ENCODE measurements at regions not wholly inside any gene's neighbourhood (a gene's known extent, or its start where the extent isn't known, plus 50 kb on each side); places are given as distances from the start of the nearest gene placed in this dataset.

DNA sequence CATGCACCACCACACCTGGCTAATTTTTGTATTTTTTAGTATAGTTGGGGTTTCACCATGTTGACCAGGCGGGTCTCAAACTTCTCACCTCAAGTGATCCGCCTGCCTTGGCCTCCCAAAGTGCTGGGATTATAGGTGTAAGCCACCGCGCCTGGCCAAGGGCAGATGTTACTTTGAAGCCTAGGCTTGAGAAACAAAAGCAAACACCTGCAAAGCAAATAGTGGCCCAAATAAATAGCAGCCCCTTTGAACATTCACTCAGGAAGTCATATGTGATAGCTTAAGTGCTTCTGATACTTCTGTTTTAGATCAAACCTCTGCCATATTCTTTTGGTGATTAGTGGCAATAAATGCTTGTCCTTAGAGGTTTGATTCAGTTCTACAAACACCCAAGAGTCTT, 404.5 kb upstream of the SMIM21 start:
- TF ChIP-seq, protein P1, sequence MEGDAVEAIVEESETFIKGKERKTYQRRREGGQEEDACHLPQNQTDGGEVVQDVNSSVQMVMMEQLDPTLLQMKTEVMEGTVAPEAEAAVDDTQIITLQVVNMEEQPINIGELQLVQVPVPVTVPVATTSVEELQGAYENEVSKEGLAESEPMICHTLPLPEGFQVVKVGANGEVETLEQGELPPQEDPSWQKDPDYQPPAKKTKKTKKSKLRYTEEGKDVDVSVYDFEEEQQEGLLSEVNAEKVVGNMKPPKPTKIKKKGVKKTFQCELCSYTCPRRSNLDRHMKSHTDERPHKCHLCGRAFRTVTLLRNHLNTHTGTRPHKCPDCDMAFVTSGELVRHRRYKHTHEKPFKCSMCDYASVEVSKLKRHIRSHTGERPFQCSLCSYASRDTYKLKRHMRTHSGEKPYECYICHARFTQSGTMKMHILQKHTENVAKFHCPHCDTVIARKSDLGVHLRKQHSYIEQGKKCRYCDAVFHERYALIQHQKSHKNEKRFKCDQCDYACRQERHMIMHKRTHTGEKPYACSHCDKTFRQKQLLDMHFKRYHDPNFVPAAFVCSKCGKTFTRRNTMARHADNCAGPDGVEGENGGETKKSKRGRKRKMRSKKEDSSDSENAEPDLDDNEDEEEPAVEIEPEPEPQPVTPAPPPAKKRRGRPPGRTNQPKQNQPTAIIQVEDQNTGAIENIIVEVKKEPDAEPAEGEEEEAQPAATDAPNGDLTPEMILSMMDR (IDR thresholded peaks at IDR 0.05; ENCODE audit: low read depth, low read length), result no peak
- no peak for DNase-seq (ENCODE audit: low read depth in 1 of 2, low spot score in 1 of 2)
- peaks cover 4% of the 10 kb centered on the region for H3K4me1 ChIP-seq (ENCODE audit: low read depth)
- H3K27me3 ChIP-seq, result no peaks in the 10 kb centered on the region
- no peaks in the 10 kb centered on the region for H3K9me3 ChIP-seq (ENCODE audit: low read depth)
- no peak overlapping the region for H3K27ac ChIP-seq
- no peaks in the 10 kb centered on the region for H3K36me3 ChIP-seq
- no peak overlapping the region for H3K4me3 ChIP-seq

DNA sequence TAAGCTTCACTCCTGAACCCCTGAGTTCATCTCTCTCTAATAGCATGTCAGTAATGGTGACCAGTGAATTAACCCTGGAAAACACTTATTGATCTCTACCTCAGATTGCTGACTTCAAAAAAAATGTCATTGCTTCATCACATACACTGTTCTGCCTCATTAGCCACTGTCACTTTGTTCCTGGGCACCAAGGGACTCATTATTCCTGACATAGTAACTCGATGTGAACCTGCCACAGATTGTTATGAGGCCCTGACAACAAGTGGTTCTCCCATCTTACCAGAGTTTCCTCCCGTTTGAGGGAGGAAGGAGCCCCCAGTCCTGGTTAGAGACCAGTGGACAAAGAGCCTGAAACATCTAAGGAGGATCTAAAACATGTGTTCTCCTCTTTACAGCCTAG, 403.3 kb upstream of the SMIM21 start:
- H3K4me3 ChIP-seq, result no peak overlapping the region
- H3K27me3 ChIP-seq, result no peaks in the 10 kb centered on the region
- no peak overlapping the region for H3K27ac ChIP-seq
- H3K9me3 ChIP-seq (ENCODE audit: low read depth), result no peaks in the 10 kb centered on the region
- TF ChIP-seq, protein P1 (IDR thresholded peaks at IDR 0.05; ENCODE audit: low read depth, low read length), result no peak
- H3K4me1 ChIP-seq (ENCODE audit: low read depth), result peaks cover 4% of the 10 kb centered on the region
- H3K36me3 ChIP-seq, result no peaks in the 10 kb centered on the region
- no peak for DNase-seq (ENCODE audit: low read depth in 1 of 2, low spot score in 1 of 2)

DNA sequence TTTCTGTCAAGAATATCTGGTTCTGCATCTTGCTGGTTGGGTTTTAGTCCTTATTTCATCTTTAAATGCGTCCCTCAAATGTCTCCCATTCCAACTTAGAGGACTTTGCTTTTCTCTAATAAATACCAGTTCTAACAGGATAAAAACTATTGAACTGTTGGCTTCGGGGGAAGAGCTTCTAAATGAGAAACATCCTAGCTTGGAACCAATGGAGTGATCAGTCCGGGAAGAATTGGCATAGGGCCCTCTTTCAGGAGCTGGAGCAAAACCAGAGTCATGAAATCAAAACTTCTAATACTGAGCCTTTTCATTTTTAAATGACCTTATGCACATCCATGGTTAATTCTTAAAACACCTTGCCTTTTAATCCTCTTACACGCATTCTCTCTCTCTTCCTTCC, 401.6 kb upstream of the SMIM21 start:
- DNase-seq (ENCODE audit: low read depth in 1 of 2, low spot score in 1 of 2), result no peak
- no peaks in the 10 kb centered on the region for H3K27me3 ChIP-seq
- H3K27ac ChIP-seq, result no peak overlapping the region
- H3K4me3 ChIP-seq, result no peak overlapping the region
- no peaks in the 10 kb centered on the region for H3K9me3 ChIP-seq (ENCODE audit: low read depth)
- TF ChIP-seq, protein P1 (IDR thresholded peaks at IDR 0.05; ENCODE audit: low read depth, low read length), result no peak
- H3K36me3 ChIP-seq, result no peaks in the 10 kb centered on the region
- peaks cover 4% of the 10 kb centered on the region for H3K4me1 ChIP-seq (ENCODE audit: low read depth)

DNA sequence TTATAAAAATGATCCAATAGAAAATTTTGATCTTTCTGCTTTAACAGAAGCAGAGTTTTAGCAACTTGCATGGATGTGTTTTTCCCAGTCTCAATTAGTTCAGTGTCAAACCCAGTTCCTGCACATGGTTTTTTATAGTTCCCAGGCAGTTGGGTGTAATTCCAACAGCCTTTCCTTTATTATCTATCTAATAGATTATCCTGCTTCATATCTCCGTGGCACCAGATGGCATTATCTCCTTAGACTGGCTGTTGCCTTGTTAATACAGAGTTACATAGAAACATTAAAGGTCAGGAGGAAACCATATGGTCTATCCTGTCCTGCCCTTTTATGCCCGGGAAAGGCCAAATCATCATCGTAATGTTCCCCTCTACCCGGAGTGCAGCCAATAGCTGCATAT, 400.9 kb upstream of the SMIM21 start:
- TF ChIP-seq, protein P1 (IDR thresholded peaks at IDR 0.05; ENCODE audit: low read depth, low read length), result no peak
- H3K36me3 ChIP-seq, result no peaks in the 10 kb centered on the region
- H3K27ac ChIP-seq, result no peak overlapping the region
- no peaks in the 10 kb centered on the region for H3K27me3 ChIP-seq
- H3K4me1 ChIP-seq (ENCODE audit: low read depth), result peaks cover 4% of the 10 kb centered on the region
- no peaks in the 10 kb centered on the region for H3K9me3 ChIP-seq (ENCODE audit: low read depth)
- DNase-seq (ENCODE audit: low read depth in 1 of 2, low spot score in 1 of 2), result no peak
- no peak overlapping the region for H3K4me3 ChIP-seq

DNA sequence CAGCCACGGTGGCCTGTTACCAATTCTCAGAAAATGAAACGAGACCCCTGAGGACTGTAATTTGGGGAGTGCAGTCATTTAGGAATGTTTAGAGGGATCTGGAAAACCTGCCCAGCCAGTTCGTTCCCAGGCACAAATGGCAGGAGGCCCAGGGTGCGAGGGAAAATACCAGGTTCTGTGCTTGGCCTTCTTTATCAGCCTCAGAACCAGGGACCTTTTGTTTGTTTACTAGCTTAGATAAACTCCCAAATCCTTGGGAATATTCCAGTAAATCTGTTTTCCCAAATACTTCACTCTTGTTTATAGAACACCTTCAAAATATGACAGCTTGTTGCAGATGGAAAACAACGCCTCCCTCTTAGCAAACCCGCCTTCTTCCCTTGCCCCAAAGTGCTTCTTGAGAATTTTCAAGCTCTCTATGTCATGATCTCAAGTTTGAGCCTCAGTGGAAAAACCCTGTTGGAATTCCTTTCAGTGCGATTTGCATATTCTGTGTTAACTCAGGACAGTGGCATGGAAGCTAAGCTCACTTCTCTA, 400.3 kb upstream of the SMIM21 start:
- Histone ChIP-seq H3K9me3 (ENCODE audit: low read depth) (no peaks in the 10 kb centered on the region), H3K27ac (no peak overlapping the region), H3K4me3 (no peak overlapping the region), H3K4me1 (ENCODE audit: low read depth) (peaks cover 4% of the 10 kb centered on the region), H3K36me3 (no peaks in the 10 kb centered on the region), H3K27me3 (no peaks in the 10 kb centered on the region)
- TF ChIP-seq, protein P1 (IDR thresholded peaks at IDR 0.05; ENCODE audit: low read depth, low read length), result no peak
- no peak for DNase-seq (ENCODE audit: low read depth in 1 of 2, low spot score in 1 of 2)

DNA sequence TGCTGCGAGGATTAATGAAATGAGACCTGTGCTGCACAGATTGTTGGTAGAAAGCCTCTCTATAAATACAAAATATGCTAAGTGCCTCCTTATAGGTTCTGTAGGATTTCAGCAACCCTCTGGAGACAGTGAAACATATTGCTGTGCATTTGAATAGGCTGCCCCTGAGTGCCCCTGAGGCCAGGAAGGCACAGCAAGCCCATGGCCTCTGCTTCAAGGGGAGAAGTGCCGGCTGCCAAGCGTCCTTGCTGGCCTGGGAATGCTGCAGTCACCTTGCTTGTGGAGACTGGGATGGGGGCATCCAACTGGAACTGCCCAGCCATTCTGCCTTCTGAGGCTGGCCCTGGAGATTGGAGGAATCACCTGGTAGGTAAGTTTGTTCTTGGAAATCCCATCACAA, 397.2 kb upstream of the SMIM21 start:
- H3K9me3 ChIP-seq (ENCODE audit: low read depth), result no peaks in the 10 kb centered on the region
- H3K36me3 ChIP-seq, result no peaks in the 10 kb centered on the region
- DNase-seq (ENCODE audit: low read depth in 1 of 2, low spot score in 1 of 2), result no peak
- peaks cover 4% of the 10 kb centered on the region for H3K4me1 ChIP-seq (ENCODE audit: low read depth)
- H3K27me3 ChIP-seq, result no peaks in the 10 kb centered on the region
- no peak overlapping the region for H3K27ac ChIP-seq
- TF ChIP-seq, protein P1 (IDR thresholded peaks at IDR 0.05; ENCODE audit: low read depth, low read length), result no peak
- no peak overlapping the region for H3K4me3 ChIP-seq
